Astrocyte (in vitro differentiated cells and primary cell): ENCODE measurements at regions not wholly inside any gene's neighbourhood (a gene's known extent, or its start where the extent isn't known, plus 50 kb on each side); places are given as distances from the start of the nearest gene placed in this dataset.

Experiments
- CTCF ChIP-seq: IDR thresholded peaks from 2 replicates; pipeline ENCODE4 v1.5.1; 2011; ENCODE audit warnings: low read depth, mild to moderate bottlenecking, inconsistent platforms, low read length, moderate library complexity; ENCODE audit not compliant: insufficient read depth
- EZH2 ChIP-seq: IDR thresholded peaks from 2 replicates; pipeline ENCODE4 v1.6.1; 2012; ENCODE audit warnings: mild to moderate bottlenecking, low read length, inconsistent platforms; ENCODE audit not compliant: insufficient read depth

- no peak for TF ChIP-seq CTCF
- no peak for TF ChIP-seq EZH2
Observed at GRCh38 chr1:157915859-157916258, 74.3 kb upstream of the CD5L start.
